ENCODE measurements at regions not wholly inside any gene's neighbourhood (a gene's known extent, or its start where the extent isn't known, plus 50 kb on each side); places are given as distances from the start of the nearest gene placed in this dataset.

DNA sequence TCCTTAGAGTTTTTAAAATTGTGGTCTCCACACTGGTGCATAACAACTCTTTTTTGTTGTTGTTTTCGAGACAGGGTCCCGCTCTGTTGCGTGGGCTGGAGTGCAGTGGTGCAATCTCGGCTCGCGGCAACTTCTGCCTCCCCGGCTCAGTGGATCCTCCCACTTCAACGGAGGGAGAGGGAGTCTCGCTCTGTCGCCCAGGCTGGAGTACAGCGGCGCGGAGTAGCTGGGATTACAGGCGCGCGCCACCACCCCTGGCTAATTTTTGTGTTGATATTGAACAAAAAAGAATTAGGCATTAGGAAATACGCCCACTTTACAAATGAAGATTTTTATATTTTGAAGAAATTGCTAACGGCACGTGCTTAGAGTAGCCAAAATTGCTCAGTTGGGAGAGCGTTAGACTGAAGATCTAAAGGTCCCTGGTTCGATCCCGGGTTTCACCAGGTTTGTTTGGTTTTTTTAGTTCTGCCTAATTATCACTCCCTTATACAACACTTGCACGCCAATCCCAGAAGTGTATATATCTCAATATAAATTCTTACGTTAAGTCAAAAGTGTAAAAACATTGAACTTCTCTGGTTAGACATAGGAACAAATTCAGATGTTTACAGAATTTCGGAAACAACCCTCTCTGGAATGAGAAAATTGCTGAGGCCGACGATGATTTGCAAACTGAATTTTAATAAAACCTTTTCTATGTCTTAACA lies 159.6 kb downstream of the TRIM27 start:
- TF ChIP-seq, protein P1, sequence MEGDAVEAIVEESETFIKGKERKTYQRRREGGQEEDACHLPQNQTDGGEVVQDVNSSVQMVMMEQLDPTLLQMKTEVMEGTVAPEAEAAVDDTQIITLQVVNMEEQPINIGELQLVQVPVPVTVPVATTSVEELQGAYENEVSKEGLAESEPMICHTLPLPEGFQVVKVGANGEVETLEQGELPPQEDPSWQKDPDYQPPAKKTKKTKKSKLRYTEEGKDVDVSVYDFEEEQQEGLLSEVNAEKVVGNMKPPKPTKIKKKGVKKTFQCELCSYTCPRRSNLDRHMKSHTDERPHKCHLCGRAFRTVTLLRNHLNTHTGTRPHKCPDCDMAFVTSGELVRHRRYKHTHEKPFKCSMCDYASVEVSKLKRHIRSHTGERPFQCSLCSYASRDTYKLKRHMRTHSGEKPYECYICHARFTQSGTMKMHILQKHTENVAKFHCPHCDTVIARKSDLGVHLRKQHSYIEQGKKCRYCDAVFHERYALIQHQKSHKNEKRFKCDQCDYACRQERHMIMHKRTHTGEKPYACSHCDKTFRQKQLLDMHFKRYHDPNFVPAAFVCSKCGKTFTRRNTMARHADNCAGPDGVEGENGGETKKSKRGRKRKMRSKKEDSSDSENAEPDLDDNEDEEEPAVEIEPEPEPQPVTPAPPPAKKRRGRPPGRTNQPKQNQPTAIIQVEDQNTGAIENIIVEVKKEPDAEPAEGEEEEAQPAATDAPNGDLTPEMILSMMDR (conservative IDR thresholded peaks at IDR 0.05) = no peak
- no peak for TF ChIP-seq EZH2 (IDR thresholded peaks at IDR 0.05; ENCODE audit: low read depth)

Measured in PC-9 (cell line).